Astrocyte (in vitro differentiated cells and primary cell): ENCODE measurements at regions not wholly inside any gene's neighbourhood (a gene's known extent, or its start where the extent isn't known, plus 50 kb on each side); places are given as distances from the start of the nearest gene placed in this dataset.

Experiments
- DNase-seq: peaks from one replicate; pipeline ENCODE4 v3.0.0-alpha.2; 2010; ENCODE audit warnings: low read depth
- FAIRE-seq: peaks from 2 replicates; lab custom pipeline; 2011; peaks lifted over from hg19 to GRCh38; lab: Jason Lieb, UNC
- H2AFZ ChIP-seq: 2 replicates; pipeline ENCODE4 v1.6.0; 2012; ENCODE audit warnings: low read depth, low read length, inconsistent platforms
- H3K27ac ChIP-seq: 2 replicates; pipeline ENCODE4 v1.5.1; 2011; ENCODE audit warnings: low read depth, low read length, inconsistent platforms
- H3K27me3 ChIP-seq: 2 replicates; pipeline ENCODE4 v1.6.0; 2011; ENCODE audit warnings: low read length, inconsistent platforms; ENCODE audit not compliant: insufficient read depth
- H3K36me3 ChIP-seq: 2 replicates; pipeline ENCODE4 v1.5.1; 2011; ENCODE audit warnings: low read length, inconsistent platforms; ENCODE audit not compliant: insufficient read depth
- H3K4me1 ChIP-seq: 2 replicates; pipeline ENCODE4 v1.5.1; 2011; ENCODE audit warnings: low read length, inconsistent platforms; ENCODE audit not compliant: insufficient read depth
- H3K4me2 ChIP-seq: 2 replicates; pipeline ENCODE4 v1.6.0; 2012; ENCODE audit warnings: low read length, inconsistent platforms
- H3K4me3 ChIP-seq: 2 replicates; pipeline ENCODE4 v1.5.1; 2011; ENCODE audit warnings: low read depth, mild to moderate bottlenecking, low read length, inconsistent platforms; ENCODE audit not compliant: insufficient read depth
- H3K79me2 ChIP-seq: 2 replicates; pipeline ENCODE4 v1.6.0; 2012; ENCODE audit warnings: mild to moderate bottlenecking, low read length, inconsistent platforms; ENCODE audit not compliant: insufficient read depth
- H3K9ac ChIP-seq: 2 replicates; pipeline ENCODE4 v1.6.0; 2012; ENCODE audit warnings: mild to moderate bottlenecking, low read length, inconsistent platforms
- H3K9me3 ChIP-seq: 2 replicates; pipeline ENCODE4 v1.5.1; 2012; ENCODE audit warnings: low read depth, mild to moderate bottlenecking, low read length, inconsistent platforms; ENCODE audit not compliant: insufficient read depth
- H4K20me1 ChIP-seq: 2 replicates; pipeline ENCODE4 v1.6.0; 2012; ENCODE audit warnings: low read length, inconsistent platforms; ENCODE audit not compliant: insufficient read depth
- H3K27ac Mint-ChIP-seq: one replicate; pipeline ENCODE4 v1.8.0; 2021; ENCODE audit warnings: mild to moderate bottlenecking, mixed read lengths; ENCODE audit not compliant: unreplicated experiment
- H3K27me3 Mint-ChIP-seq: one replicate; pipeline ENCODE4 v1.8.0; 2021; ENCODE audit warnings: low read depth, mixed read lengths; ENCODE audit not compliant: unreplicated experiment
- H3K36me3 Mint-ChIP-seq: one replicate; pipeline ENCODE4 v1.8.0; 2021; ENCODE audit warnings: low read depth, mixed read lengths; ENCODE audit not compliant: unreplicated experiment
- H3K4me1 Mint-ChIP-seq: one replicate; pipeline ENCODE4 v1.8.0; 2021; ENCODE audit warnings: low read depth, mixed read lengths; ENCODE audit not compliant: unreplicated experiment
- H3K4me3 Mint-ChIP-seq: one replicate; pipeline ENCODE4 v1.8.0; 2021; ENCODE audit warnings: mild to moderate bottlenecking, moderate library complexity, mixed read lengths; ENCODE audit not compliant: unreplicated experiment
- H3K9me3 Mint-ChIP-seq: one replicate; pipeline ENCODE4 v1.8.0; 2021; ENCODE audit warnings: mild to moderate bottlenecking, mixed read lengths; ENCODE audit not compliant: unreplicated experiment
- EZH2 ChIP-seq: IDR thresholded peaks from 2 replicates; pipeline ENCODE4 v1.6.1; 2012; ENCODE audit warnings: mild to moderate bottlenecking, low read length, inconsistent platforms; ENCODE audit not compliant: insufficient read depth
- TF ChIP-seq, protein P1 (sequence below): IDR thresholded peaks from 2 replicates; pipeline ENCODE4 v1.5.1; 2011; ENCODE audit warnings: low read depth, mild to moderate bottlenecking, inconsistent platforms, low read length, moderate library complexity; ENCODE audit not compliant: insufficient read depth

- Mint-ChIP-seq H3K4me3 (no peak overlapping the region), H3K4me1 (no peaks in the 10 kb centered on the region), H3K9me3 (no peaks in the 10 kb centered on the region), H3K36me3 (no peaks in the 10 kb centered on the region), H3K27ac (no peak overlapping the region), H3K27me3 (no peaks in the 10 kb centered on the region)
- TF ChIP-seq, protein P1, sequence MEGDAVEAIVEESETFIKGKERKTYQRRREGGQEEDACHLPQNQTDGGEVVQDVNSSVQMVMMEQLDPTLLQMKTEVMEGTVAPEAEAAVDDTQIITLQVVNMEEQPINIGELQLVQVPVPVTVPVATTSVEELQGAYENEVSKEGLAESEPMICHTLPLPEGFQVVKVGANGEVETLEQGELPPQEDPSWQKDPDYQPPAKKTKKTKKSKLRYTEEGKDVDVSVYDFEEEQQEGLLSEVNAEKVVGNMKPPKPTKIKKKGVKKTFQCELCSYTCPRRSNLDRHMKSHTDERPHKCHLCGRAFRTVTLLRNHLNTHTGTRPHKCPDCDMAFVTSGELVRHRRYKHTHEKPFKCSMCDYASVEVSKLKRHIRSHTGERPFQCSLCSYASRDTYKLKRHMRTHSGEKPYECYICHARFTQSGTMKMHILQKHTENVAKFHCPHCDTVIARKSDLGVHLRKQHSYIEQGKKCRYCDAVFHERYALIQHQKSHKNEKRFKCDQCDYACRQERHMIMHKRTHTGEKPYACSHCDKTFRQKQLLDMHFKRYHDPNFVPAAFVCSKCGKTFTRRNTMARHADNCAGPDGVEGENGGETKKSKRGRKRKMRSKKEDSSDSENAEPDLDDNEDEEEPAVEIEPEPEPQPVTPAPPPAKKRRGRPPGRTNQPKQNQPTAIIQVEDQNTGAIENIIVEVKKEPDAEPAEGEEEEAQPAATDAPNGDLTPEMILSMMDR: no peak
- TF ChIP-seq EZH2: no peak
- no peak for FAIRE-seq
- Histone ChIP-seq H3K9me3 (no peaks in the 10 kb centered on the region), H3K4me1 (no peaks in the 10 kb centered on the region), H3K4me3 (no peak overlapping the region), H3K79me2 (no peaks in the 10 kb centered on the region), H2AFZ (no peak overlapping the region), H3K4me2 (no peak overlapping the region), H3K27me3 (no peaks in the 10 kb centered on the region), H3K27ac (no peak overlapping the region), H4K20me1 (no peaks in the 10 kb centered on the region), H3K36me3 (no peaks in the 10 kb centered on the region), H3K9ac (no peak overlapping the region)
- no peak for DNase-seq
These were observed 460.8 kb downstream of the TMA16 start for GRCh38 chr4:163955288-163955687.

- Histone ChIP-seq H3K9me3 (no peaks in the 10 kb centered on the region), H3K4me2 (no peak overlapping the region), H3K27me3 (no peaks in the 10 kb centered on the region), H3K4me1 (no peaks in the 10 kb centered on the region), H3K36me3 (no peaks in the 10 kb centered on the region), H2AFZ (no peak overlapping the region), H4K20me1 (no peaks in the 10 kb centered on the region), H3K4me3 (no peak overlapping the region), H3K9ac (no peak overlapping the region), H3K79me2 (no peaks in the 10 kb centered on the region), H3K27ac (no peak overlapping the region)
- Mint-ChIP-seq H3K9me3 (no peaks in the 10 kb centered on the region), H3K27ac (no peak overlapping the region), H3K4me3 (no peak overlapping the region), H3K4me1 (no peaks in the 10 kb centered on the region), H3K36me3 (no peaks in the 10 kb centered on the region), H3K27me3 (no peaks in the 10 kb centered on the region)
- TF ChIP-seq, protein P1: no peak
- no peak for TF ChIP-seq EZH2
- DNase-seq (no peak), FAIRE-seq (no peak)
These were observed 464.3 kb downstream of the TMA16 start for GRCh38 chr4:163958751-163959150.

- Mint-ChIP-seq H3K27ac (no peak overlapping the region), H3K4me3 (no peak overlapping the region), H3K27me3 (no peaks in the 10 kb centered on the region), H3K36me3 (no peaks in the 10 kb centered on the region), H3K9me3 (no peaks in the 10 kb centered on the region), H3K4me1 (no peaks in the 10 kb centered on the region)
- Histone ChIP-seq H3K27ac (no peak overlapping the region), H3K36me3 (no peaks in the 10 kb centered on the region), H4K20me1 (no peaks in the 10 kb centered on the region), H3K9ac (no peak overlapping the region), H3K4me3 (no peak overlapping the region), H3K79me2 (no peaks in the 10 kb centered on the region), H3K4me2 (no peak overlapping the region), H2AFZ (no peak overlapping the region), H3K9me3 (no peaks in the 10 kb centered on the region), H3K27me3 (no peaks in the 10 kb centered on the region), H3K4me1 (no peaks in the 10 kb centered on the region)
- FAIRE-seq: no peak
- DNase-seq: no peak
- TF ChIP-seq, protein P1: no peak
- no peak for TF ChIP-seq EZH2
These were observed 465.4 kb downstream of the TMA16 start for GRCh38 chr4:163959932-163960331.
